RCC 7860 (cell line): ENCODE measurements at regions not wholly inside any gene's neighbourhood (a gene's known extent, or its start where the extent isn't known, plus 50 kb on each side); places are given as distances from the start of the nearest gene placed in this dataset.

Experiments
- DNase-seq: peaks from one replicate; pipeline ENCODE4 v3.0.0-alpha.2; 2015; ENCODE audit warnings: low spot score
- FAIRE-seq: peaks from 2 replicates; lab custom pipeline; 2012; peaks lifted over from hg19 to GRCh38; lab: Jason Lieb, UNC

DNA sequence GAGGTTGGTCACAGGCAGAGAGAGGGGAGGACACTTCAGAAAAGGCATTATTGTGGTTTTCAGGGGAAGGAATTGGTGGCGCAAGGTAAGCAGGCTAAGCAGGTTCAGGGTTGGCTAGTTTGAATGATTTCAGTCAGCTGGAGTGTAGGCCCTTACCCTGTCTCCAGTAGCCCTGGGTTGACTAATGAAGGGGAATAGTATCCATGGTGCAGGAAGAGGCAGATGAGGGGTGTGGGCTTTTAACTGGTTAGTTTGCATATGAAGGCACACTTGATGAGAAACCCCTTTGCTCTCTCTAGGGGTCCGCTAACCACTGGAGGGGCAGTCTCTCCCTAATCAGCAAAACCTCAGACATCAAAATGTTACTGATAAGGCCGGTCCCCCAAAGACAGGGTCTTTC lies 249.7 kb downstream of the AASDHPPT start:
- no peak for FAIRE-seq

GRCh38 chr11:106327637-106328036 lies 250.2 kb downstream of the AASDHPPT start:
- FAIRE-seq (no peak), DNase-seq (no peak)

More for the DNA sequence above, 249.7 kb downstream of the AASDHPPT start:
- no peak for DNase-seq

GRCh38 chr11:106329273-106330018 lies 252.0 kb downstream of the AASDHPPT start:
- FAIRE-seq = no peak
- no peak for DNase-seq

GRCh38 chr11:106331176-106331575 lies 253.7 kb downstream of the AASDHPPT start:
- DNase-seq (peak; percentile 50), FAIRE-seq (peak; percentile 92)

GRCh38 chr11:106333678-106334077 lies 256.2 kb downstream of the AASDHPPT start:
- DNase-seq = no peak
- no peak for FAIRE-seq

DNA sequence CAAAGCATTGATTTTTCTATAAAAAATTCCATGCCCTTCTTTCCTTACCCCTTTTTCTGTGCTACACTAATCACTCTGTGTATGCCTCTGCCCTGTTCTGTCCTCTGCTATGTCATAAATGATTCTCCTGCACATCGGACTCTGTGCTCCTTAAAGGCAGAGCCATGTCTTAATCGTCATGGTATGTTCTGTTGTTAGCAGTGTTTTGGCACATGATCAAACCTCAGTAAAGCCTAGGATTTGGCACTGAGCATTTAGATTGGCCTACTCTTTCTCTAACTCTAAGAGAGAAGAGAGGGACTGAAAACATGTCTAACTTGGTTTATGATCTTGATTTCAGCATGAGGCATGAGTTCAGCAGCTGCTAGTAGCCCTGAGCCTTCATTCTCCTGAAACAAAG lies 266.9 kb downstream of the AASDHPPT start:
- FAIRE-seq (no peak), DNase-seq (no peak)

DNA sequence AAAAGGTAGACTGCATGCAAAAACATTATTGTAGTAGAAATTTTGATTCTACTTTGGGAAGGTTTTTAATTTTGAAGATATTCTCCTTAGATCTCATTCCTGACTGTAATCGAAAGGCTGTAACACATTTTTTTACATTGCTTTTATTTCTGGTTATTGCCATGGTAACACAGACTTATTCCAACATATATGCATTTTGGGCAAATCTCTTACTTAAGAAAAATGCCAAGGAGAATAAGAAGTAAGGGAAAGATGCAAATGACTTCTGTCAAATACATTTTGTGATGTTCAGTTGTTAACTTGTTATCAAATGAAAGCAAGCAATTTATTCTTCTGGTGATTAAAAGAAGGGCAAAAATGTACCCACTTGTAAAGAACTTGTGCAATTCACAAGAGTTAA lies 267.5 kb downstream of the AASDHPPT start:
- FAIRE-seq (no peak), DNase-seq (no peak)

GRCh38 chr11:106353031-106353430 lies 275.6 kb downstream of the AASDHPPT start:
- DNase-seq = no peak
- no peak for FAIRE-seq

DNA sequence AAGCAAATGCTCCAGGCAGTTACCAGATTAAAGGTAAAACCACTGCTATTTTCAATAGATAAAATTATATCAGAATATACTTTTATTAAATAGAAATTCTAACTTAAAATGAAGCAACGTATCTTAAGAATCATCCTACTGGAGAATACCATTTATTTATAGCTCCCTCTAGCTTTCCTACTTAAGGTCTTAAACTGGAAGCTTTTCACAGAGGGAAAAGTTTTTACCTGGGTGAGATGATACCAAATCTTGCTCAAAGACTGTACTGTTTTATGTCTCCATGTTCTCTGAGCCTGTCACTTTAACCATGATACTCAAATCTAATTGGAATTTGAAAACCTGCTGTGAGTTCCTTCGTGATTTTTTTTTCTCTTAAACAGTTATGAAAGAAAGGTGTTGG lies 291.8 kb downstream of the AASDHPPT start:
- FAIRE-seq = no peak
- no peak for DNase-seq

DNA sequence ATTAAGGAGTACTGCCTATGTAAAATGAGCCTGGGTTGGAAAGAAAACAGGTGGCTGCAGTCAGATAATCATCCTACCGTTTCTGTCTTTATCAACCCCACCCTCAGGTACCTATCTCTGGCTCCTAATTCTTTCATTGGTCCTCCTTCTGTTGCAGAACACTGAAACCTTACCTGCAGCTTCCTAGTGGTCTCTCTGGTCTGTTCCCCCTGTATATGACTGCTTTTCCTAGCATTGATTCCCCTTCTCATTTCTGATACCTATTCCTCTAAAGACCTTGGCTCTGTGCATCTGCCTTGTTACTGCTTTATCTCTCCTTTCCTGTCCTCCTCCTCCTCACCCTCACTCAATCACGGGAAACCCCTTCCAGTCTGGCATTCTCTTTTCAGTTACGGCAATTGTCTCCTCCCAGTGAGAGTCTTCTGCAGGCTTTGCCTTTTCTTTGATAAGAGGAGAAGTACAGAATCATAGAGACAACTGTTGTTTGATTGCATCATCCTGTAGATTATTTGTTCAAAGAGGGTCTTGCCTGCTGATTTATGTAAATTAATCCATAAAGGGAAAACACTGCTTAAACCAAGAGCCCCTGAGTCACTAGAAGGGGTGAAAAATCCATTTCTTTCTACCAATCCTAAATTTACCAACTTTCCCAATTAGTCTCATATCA lies 301.2 kb downstream of the AASDHPPT start:
- DNase-seq (no peak), FAIRE-seq (no peak)

DNA sequence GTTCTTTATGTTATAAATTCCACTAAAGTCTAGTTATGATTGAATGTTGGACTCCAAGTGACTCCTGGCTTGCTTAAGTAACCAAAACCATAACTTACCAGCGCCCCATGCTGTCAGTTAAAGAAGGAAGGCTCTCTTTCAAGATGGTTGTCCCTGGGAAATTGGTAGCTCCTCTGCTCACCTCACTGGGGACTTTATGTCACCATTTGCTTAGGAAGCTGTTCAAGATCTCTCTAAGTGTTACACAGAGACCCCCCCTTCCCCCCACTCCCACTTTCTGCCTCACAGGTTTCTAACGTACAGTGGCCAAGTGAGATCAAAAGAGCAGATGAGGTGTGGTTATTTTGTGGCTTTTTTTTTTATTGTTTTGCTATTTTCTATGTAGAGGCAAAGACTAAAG lies 301.8 kb downstream of the AASDHPPT start:
- FAIRE-seq = no peak
- DNase-seq = no peak

DNA sequence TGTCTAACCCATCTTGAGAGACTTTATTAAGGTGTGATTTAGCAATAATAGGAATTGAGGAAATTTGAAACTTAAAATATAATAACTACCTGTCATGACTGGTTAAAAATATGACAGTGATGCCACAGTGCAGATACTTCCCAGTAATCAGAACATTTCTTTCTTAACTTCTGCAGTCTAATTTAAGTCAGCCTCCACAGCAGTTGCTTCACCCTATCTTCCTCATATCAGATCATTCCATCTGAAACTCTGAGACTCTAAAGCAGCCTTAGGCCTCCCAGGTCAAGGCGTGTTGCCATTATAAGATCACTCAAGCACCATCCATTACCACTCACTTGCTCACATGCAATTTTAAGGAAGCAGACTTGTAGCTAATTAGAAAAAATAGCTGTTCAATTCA lies 302.2 kb downstream of the AASDHPPT start:
- DNase-seq = no peak
- no peak for FAIRE-seq

- DNase-seq (no peak), FAIRE-seq (no peak)
These were observed 304.4 kb downstream of the AASDHPPT start for GRCh38 chr11:106381895-106382294.

DNA sequence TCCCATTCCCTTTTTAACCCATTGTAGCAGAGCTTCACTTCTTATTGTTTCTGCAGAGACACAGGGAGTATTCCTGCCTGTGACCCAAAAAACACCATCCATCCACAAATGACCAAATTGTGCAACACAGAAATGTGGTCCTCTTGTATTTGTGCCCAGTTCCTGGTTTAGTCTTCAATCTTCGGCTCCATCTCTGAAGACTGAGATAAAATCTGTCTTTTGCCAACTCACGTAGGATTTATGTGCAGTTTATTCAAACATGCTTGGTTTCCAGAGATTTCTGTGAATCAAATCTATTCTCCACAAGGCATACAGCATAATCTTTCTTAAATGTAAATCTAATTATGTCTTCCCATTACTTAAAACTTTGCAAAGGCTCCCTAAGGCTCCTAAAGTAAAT lies 307.0 kb downstream of the AASDHPPT start:
- FAIRE-seq (no peak), DNase-seq (no peak)

- no peak for DNase-seq
- FAIRE-seq = no peak
These were observed 309.1 kb downstream of the AASDHPPT start for GRCh38 chr11:106386519-106386918.

- FAIRE-seq = peak; percentile 68
- peak; percentile 56 for DNase-seq
These were observed 311.6 kb downstream of the AASDHPPT start for GRCh38 chr11:106389101-106389500.

DNA sequence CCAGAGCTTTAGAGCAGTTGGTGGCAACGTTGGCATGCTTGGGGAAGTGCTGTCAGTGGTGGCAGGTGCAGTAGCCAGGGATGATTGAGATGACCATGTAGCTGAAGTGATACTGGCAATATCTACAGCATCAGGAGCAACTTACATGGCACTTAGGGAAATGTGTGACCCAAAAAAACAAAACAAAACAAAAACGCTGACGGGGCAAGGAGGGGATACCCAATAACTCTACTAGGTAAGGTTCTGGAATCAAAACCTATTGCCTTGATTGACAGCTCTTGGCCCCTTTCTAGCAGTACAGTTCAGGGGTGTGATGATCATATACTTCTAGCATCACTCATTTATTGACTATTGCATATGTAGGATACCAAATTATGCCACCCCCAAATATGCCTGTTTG lies 312.6 kb downstream of the AASDHPPT start:
- DNase-seq = no peak
- FAIRE-seq = no peak

DNA sequence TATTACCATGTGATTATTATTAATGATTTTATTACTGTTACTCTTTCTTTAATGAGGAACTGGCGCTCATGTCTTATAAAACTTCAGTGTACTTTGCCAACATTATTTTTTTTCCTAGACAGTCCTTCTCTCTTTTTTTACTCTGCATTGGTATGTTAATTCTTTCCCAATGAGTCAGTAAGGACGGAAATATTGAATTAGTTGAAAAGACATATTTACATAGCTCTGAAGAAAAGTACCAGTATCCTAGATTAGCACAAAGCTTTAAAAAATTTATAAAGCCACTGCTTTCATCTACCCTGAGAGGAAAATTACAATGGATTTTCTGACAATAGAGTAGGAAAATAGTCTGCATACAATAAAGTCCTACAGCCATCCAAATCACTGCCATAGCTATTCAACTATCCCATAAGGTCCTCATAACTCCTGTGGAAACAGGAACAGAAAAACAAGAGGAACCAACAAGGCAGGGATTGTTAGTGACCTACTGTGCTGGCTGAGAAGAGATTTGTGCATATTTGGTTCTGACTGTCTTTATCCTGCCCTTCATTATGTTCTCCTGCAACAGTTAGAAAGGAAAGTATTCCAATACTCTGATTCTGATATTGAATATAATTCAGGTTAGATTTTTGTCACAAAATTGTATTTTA lies 314.4 kb downstream of the AASDHPPT start:
- DNase-seq (no peak), FAIRE-seq (no peak)

- FAIRE-seq (no peak), DNase-seq (peak; percentile 33)
These were observed 318.4 kb downstream of the AASDHPPT start for GRCh38 chr11:106395716-106396349.

DNA sequence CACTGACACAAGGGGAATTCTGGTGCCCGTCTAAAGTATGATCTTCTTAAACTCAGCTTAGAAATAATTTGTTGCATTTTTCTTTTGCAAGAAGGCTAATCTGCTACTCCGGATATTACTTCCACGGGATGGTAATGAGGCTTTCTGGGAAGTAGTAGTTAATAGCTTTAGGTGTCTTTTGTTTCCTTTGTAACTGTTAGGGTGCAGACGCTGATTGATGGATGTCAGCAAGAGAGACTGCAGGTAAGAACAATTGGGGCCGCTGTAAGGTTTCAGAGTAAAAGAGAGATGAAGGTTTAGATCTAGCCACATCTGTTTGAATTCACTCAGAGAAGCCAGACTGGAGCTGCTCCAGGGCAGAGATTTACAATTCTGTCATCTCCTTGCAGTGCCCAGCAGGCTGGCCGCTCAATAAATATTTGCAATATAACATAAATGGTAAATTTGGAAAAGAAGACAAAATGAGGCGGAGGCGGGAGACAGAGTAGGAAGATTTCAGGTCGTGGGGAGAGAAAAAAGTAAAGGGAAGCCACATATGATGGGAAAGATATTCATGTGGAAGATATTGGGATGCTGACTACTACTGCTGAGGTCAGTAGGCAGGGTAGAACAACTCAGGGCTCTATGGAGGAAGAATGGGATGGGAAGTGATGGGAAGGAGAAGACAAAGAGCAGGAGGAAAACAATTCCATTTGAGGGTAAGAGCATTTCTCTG lies 320.5 kb downstream of the AASDHPPT start:
- DNase-seq (no peak), FAIRE-seq (no peak)

DNA sequence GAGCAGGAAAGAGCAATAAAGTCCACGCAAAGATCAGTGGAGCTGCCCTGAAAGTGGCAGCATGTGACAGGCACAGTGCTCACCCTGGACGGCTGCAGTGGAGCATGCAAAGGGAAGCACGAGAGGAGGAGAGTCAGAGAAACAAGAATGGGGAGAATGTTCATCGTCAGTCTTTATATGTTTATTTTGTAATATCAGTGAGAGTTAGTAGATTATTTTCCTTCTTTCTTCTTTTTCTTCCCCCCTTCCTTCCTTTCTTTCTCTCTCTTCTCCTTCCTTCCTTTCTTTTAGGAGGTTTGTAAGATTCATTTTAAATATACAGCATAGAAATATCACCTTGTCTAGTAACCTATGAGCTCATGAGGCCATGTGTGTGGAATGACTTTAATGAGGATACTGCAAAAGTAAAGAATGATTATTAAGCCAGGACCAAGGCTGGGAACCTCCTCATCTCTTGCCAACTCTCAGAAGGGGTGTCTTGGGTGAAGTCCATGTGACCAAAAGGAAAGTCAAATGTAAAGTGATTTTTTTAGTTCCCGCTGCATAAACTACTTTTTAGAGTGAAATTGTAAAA lies 321.1 kb downstream of the AASDHPPT start:
- DNase-seq (peak; percentile 74), FAIRE-seq (no peak)
